Mesenchymal stem cell (in vitro differentiated cells and primary cell): ENCODE measurements at regions not wholly inside any gene's neighbourhood (a gene's known extent, or its start where the extent isn't known, plus 50 kb on each side); places are given as distances from the start of the nearest gene placed in this dataset.

Source experiments
- DNase-seq: peaks from one replicate; pipeline ENCODE4 v3.0.0-alpha.2; 2013
- H2AFZ ChIP-seq: one replicate; pipeline ENCODE4 v1.6.1; 2013; ENCODE audit warnings: low read depth, mild to moderate bottlenecking, control low read depth, inconsistent platforms, low read length, moderate library complexity
- H2AK5ac ChIP-seq: 2 replicates; pipeline ENCODE4 v1.6.1; 2013; ENCODE audit warnings: low read length, moderate library complexity, mild to moderate bottlenecking, inconsistent platforms; ENCODE audit not compliant: severe bottlenecking
- H2BK120ac ChIP-seq: one replicate; pipeline ENCODE4 v1.6.1; 2013; ENCODE audit warnings: low read depth, mild to moderate bottlenecking, inconsistent platforms, low read length, moderate library complexity
- H2BK12ac ChIP-seq, 2 experiments: one replicate each; pipeline ENCODE4 v1.6.1; 2013; ENCODE audit warnings: inconsistent platforms in 2 of 2, low read length in 2 of 2, mild to moderate bottlenecking in 2 of 2, moderate library complexity in 2 of 2, control low read depth in 1 of 2
- H2BK15ac ChIP-seq: one replicate; pipeline ENCODE4 v1.6.1; 2013; ENCODE audit warnings: mild to moderate bottlenecking, low read depth, inconsistent platforms; ENCODE audit not compliant: poor library complexity, severe bottlenecking
- H2BK5ac ChIP-seq: 2 replicates; pipeline ENCODE4 v1.6.1; 2013; ENCODE audit warnings: low read depth, mild to moderate bottlenecking, low read length, control low read depth, inconsistent platforms; ENCODE audit not compliant: poor library complexity, severe bottlenecking
- H3K14ac ChIP-seq, 2 experiments: one replicate each; pipeline ENCODE4 v1.6.1; 2013; ENCODE audit warnings: inconsistent platforms in 2 of 2, low read length in 2 of 2, control low read depth in 1 of 2, mild to moderate bottlenecking in 1 of 2, moderate library complexity in 1 of 2
- H3K18ac ChIP-seq, 2 experiments: one replicate each; pipeline ENCODE4 v1.6.1; 2013; ENCODE audit warnings: inconsistent platforms in 2 of 2, low read length in 2 of 2, control low read depth in 1 of 2, low read depth in 1 of 2, mild to moderate bottlenecking in 1 of 2
- H3K23ac ChIP-seq, 2 experiments: one replicate each; pipeline ENCODE4 v1.6.1; 2013; ENCODE audit warnings: inconsistent platforms in 2 of 2, low read length in 2 of 2, mild to moderate bottlenecking in 2 of 2, moderate library complexity in 2 of 2, control low read depth in 1 of 2
- H3K27ac ChIP-seq: 2 replicates; pipeline ENCODE4 v1.5.1; 2013; ENCODE audit warnings: mild to moderate bottlenecking, moderate library complexity, low read length, control low read depth, inconsistent platforms; ENCODE audit not compliant: poor library complexity, severe bottlenecking
- H3K27me3 ChIP-seq, 2 experiments: 2 replicates each; pipeline versions ENCODE4 v1.6.1 to v1.7.0; 2013; ENCODE audit warnings: low read length in 2 of 2, mild to moderate bottlenecking in 2 of 2, moderate library complexity in 2 of 2, control low read depth in 1 of 2, inconsistent platforms in 1 of 2; ENCODE audit not compliant: control insufficient read depth in 1 of 2, insufficient read depth in 1 of 2
- H3K36me3 ChIP-seq, 2 experiments: 2 replicates each; pipeline versions ENCODE4 v1.6.1 to v1.7.0; 2013; ENCODE audit warnings: low read length in 2 of 2, control low read depth in 1 of 2, inconsistent platforms in 1 of 2, low read depth in 1 of 2, mild to moderate bottlenecking in 1 of 2; ENCODE audit not compliant: insufficient read depth in 2 of 2, control insufficient read depth in 1 of 2
- H3K4ac ChIP-seq, 2 experiments: one replicate each; pipeline ENCODE4 v1.6.1; 2013; ENCODE audit warnings: inconsistent platforms in 2 of 2, low read length in 2 of 2, mild to moderate bottlenecking in 2 of 2, moderate library complexity in 2 of 2, control low read depth in 1 of 2, low read depth in 1 of 2
- H3K4me1 ChIP-seq: 2 replicates; pipeline ENCODE4 v1.6.1; 2013; ENCODE audit warnings: low read depth, low read length, control low read depth; ENCODE audit not compliant: control insufficient read depth, insufficient read depth
- H3K4me2 ChIP-seq: 2 replicates; pipeline ENCODE4 v1.6.1; 2013; ENCODE audit warnings: low read length, mild to moderate bottlenecking, inconsistent platforms; ENCODE audit not compliant: poor library complexity, severe bottlenecking
- H3K4me3 ChIP-seq, 2 experiments: 2 replicates each; pipeline versions ENCODE4 v1.5.1 to v1.7.0; 2013; ENCODE audit warnings: low read length in 2 of 2, mild to moderate bottlenecking in 2 of 2, control low read depth in 1 of 2, low read depth in 1 of 2; ENCODE audit not compliant: insufficient read depth in 1 of 2
- H3K79me1 ChIP-seq: replicated peaks from 2 replicates; pipeline ENCODE4 v1.6.1; 2013; ENCODE audit warnings: mild to moderate bottlenecking, control low read depth, low read length, inconsistent platforms; ENCODE audit not compliant: poor library complexity, severe bottlenecking
- H3K9ac ChIP-seq: 2 replicates; pipeline ENCODE4 v1.7.0; 2013; ENCODE audit warnings: mild to moderate bottlenecking, low read length, moderate library complexity
- H3K9me3 ChIP-seq: 2 replicates; pipeline ENCODE4 v1.7.0; 2013; ENCODE audit warnings: mild to moderate bottlenecking, low read length; ENCODE audit not compliant: control insufficient read depth
- H4K8ac ChIP-seq: one replicate; pipeline ENCODE4 v1.6.1; 2013; ENCODE audit warnings: inconsistent platforms, mild to moderate bottlenecking, low read length, moderate library complexity
- H4K91ac ChIP-seq: one replicate; pipeline ENCODE4 v1.6.1; 2013; ENCODE audit warnings: mild to moderate bottlenecking, low read length, inconsistent platforms
- WGBS: methylation state at CpG from one replicate; pipeline ENCODE4 v1.1.7; 2013; ENCODE audit warnings: mixed read lengths; 5-methylcytosine and 5-hydroxymethylcytosine counted together

- Histone ChIP-seq H3K18ac (no peak overlapping the region), H2BK12ac (no peak overlapping the region), H2AK5ac (no peak overlapping the region), H3K23ac (no peak overlapping the region), H3K9me3 (no peaks in the 10 kb centered on the region), H2BK120ac (no peak overlapping the region), H3K36me3 (no peaks in the 10 kb centered on the region), H3K27ac (no peak overlapping the region), H2AFZ (no peak overlapping the region), H3K27me3 (no peaks in the 10 kb centered on the region), H3K14ac (peak overlapping the region in 1 of 2 experiments; percentile 70), H4K8ac (no peak overlapping the region), H2BK5ac (no peak overlapping the region), H3K4me2 (no peak overlapping the region), H3K79me1 (no peaks in the 10 kb centered on the region), H2BK15ac (no peak overlapping the region), H3K4me1 (no peaks in the 10 kb centered on the region), H4K91ac (no peak overlapping the region), H3K9ac (no peak overlapping the region), H3K4me3 (no peak overlapping the region), H3K4ac (no peak overlapping the region)
- no peak for DNase-seq
- WGBS: 71% methylated on average over 3 of the region's 3 CpGs
Observed at GRCh38 chr4:90074322-90074886, 52.8 kb upstream of the CCSER1 start.
